ENCODE measurements at regions not wholly inside any gene's neighbourhood (a gene's known extent, or its start where the extent isn't known, plus 50 kb on each side); places are given as distances from the start of the nearest gene placed in this dataset.

GRCh38 chr13:53206455-53206854 lies 177.8 kb downstream of the OLFM4 start:
- peak; percentile 40 for DNase-seq

- DNase-seq, result no peak
Observed at GRCh38 chr13:53207556-53207955, 178.9 kb downstream of the OLFM4 start.

DNA sequence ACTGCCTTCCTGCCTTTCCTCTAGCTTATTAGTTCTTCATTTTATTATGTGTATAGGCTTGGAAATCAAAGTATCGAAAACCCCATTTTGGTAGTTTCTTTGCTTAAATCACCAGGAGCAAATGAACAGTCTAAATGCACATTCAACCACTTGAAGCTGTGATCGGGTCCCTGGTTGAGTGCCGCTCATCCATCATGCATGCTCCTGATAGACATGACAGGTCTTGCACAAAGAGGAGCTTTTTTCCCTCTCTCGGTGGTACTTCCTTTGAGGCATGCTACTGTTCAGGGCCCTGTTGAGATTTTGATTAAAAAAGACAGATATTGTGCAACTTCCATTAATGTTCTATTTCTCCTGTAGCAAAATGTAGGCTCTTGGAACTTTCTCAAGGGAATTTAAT lies 185.8 kb downstream of the OLFM4 start:
- no peak for DNase-seq

GRCh38 chr13:53215563-53215962 lies 186.9 kb downstream of the OLFM4 start:
- DNase-seq, result no peak

GRCh38 chr13:53216773-53217172 lies 188.2 kb downstream of the OLFM4 start:
- no peak for DNase-seq

DNA sequence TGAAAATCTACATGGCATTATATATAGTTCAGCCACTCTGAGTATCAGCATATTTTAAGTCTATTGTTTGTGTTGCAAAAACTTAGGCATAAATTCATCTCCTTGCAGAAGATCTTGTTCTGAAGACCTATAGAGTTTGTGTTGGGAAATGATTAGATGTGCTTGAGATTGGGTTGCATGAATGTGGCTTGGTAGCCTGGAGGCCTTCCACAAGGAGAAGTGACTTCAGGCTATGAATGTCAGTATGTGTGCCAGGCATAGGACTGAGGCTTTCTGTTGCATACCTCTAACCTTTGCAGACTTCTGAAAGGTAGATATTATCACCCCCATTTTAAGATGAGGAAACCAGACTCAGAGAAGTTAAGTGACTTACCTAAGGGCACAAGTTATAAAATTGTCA lies 188.6 kb downstream of the OLFM4 start:
- no peak for DNase-seq

GRCh38 chr13:53220038-53220437 lies 191.4 kb downstream of the OLFM4 start:
- no peak for DNase-seq

GRCh38 chr13:53237696-53238095 lies 209.1 kb downstream of the OLFM4 start:
- DNase-seq, result no peak

DNA sequence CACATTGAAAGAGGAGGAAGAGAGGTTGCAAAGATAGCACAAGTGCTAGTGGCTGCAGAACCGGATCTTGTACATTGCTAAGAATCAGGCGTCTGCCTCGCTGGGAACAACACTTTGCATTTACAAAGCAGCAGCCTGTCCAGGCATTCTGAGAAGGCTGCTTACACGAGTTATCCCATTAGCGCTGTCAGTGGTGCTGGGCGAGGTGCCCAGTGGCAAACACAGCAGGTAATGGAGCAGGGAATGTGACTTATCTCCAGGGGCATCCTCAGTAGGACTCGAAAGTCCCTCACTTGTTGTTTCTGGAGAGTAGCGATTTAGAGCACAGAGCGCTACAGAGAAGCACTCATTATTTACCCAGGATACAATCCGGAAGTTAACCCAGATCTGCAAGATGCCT lies 209.6 kb downstream of the OLFM4 start:
- peak; percentile 56 for DNase-seq

GRCh38 chr13:53240401-53241025 lies 211.9 kb downstream of the OLFM4 start:
- no peak for DNase-seq

DNA sequence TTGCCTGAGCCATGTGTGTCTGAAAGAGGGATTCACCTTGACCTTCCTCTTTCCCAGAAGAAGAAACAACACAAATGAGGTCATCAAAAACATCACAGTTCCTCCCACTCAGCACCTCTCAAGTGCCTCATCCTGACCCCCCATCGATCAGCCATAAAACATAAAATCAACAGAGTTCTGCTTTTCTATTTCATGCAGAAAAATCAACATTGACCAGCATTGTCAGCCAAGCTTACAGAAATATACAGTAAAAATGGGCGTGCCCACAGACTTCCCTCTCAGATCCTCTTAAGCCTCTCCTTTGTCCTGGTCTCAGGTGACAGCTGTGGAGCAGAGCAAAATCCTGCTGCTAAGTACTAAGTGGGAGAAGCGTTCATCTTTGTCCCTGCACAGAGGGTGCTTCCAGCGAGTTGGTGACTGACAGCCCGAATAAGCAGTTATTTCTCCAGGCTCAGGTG lies 213.3 kb downstream of the OLFM4 start:
- DNase-seq, result peak; percentile 87

DNA sequence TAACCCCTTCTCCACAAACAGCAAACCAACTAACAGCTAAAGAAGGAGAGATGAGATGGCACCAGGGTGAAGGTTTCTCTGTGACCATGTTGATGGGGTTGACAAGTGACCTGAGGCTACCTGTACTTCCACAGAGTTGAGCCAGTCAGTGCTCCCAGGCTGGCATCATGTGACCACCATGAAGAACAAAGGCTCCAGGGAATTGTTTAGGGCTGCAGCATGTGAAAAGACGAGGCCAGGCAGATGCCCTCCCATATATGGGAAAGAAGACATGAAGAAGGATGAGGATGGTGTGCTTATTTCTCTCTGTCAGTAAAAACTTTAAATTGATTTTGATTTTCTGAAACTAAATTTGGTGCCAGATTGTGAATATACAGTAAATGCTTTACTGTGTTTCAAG lies 220.6 kb downstream of the OLFM4 start:
- no peak for DNase-seq

GRCh38 chr13:53250272-53250875 lies 221.8 kb downstream of the OLFM4 start:
- DNase-seq, result peak; percentile 84

DNA sequence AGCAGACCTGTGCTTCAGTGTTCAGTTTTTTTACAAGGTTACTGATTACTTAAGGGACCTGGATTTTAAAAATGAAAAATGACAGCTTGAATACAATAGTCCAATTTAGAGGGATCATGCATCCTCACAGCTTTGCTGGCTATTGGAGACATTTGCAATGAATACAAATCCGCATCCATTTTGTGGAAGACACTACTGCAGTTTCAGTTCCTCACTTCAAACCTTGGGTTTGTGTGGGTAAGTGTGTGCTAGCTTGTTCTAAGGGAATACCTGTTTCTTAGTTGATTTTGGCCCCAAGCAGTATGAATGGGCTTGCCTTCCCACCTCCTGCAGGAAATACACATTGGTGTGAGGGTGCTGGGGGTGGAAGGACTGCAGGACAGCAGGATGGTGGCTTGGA lies 222.4 kb downstream of the OLFM4 start:
- DNase-seq, result no peak

DNA sequence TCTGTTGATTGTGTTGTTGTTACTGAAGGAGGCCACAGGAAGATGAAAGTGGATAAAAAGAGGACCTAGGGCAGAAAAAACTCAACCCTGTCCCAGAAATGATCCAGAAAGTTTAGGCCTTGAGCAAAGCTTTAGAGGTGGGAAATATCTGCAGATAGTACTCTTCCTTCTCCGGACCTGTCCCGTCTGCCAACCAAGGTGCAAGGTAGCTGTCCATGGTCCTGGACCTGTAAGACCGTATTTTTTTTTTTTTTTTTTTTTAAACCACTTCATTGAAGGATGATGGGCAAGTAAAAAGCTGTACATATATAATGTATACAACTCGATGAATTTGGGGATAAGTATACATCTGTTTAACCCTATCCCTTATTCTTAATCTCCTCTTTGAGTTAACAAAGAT lies 225.9 kb downstream of the OLFM4 start:
- no peak for DNase-seq

GRCh38 chr13:53255795-53256194 lies 227.2 kb downstream of the OLFM4 start:
- no peak for DNase-seq

- no peak for DNase-seq
Observed at GRCh38 chr13:53260594-53260993, 232.0 kb downstream of the OLFM4 start.

DNA sequence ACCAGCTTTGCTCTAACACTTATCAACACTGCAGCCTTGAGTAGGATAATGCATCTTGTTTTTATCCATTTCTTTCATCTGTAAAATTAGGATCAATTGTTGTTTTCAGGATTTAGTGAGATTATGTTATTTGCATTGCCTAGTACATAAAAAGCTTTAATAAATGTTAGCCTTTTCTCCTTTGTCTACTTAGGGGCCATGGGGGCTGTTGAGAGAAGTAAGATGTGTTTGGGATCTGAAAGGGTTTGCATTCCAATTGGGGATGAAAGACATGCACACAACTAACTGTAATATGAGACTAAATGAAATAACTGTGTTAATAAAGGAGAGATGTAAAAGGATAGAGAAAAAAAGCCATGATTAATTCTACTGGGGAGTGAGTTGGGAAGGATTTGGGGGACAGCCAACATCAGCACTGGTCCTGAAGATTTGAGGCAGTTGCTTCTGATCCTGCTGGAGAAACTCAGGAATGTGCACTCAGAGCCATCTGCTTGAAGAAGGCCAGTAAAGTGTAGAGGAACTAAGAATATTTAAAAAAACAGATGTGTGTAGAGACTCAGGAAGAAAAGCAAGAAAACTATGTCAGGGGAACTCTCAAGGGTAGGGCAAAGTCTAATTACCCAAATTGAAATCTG lies 236.3 kb downstream of the OLFM4 start:
- no peak for DNase-seq

DNA sequence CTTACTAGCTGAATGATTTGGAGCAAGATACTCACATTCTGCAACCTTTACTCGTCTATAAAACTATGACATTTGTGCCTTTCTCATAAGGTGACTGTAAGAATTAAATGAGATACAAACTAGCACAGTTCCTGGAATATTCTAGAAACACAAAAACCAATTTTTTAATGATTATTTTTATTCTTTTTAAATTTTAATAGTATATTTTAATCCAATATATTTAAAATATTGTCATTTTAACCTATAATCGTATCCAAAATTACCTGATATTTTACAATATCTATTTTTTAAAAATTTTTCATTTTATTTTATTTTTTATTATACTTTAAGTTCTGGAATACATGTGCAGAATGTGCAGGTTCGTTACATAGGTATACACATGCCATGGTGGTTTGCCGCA lies 238.1 kb downstream of the OLFM4 start:
- DNase-seq, result no peak

DNA sequence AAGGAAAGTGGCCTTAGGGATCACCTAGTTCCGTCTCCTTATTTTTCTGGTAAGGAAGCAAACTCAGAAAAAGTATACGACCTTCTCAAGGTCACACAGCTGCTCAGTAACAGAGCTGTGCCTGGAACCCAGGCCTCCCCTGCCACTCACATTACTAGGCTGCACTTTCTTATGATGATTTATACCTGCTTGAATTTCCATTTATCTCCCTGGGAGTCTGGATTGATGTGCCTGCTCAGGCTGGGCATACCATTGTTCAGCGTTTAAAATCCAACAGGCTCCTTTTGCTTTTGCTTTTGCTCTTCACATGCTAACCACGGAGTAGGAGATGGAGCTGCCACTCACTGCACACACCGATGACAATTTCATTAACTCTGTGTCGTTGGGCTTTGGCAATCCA lies 241.0 kb downstream of the OLFM4 start:
- DNase-seq, result no peak

DNA sequence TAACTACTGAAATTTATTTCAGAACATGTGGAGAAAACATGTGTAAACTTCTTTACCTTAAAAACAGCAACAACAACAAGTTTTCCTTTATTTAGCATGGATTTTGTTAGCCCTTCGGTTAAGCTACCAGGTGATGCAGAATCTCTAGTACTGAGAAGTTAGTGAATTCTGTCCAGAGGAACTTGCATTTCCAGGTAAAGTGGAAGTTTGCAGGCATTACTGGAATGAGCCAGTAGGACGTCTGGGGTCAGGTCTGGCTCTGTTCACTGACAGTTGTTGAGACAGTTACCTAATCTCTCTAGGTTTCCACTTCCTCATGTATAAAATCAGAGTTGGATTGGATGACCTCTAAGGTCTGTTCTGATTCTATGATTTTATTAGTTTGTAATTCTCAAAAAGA lies 244.3 kb downstream of the OLFM4 start:
- DNase-seq, result no peak

DNA sequence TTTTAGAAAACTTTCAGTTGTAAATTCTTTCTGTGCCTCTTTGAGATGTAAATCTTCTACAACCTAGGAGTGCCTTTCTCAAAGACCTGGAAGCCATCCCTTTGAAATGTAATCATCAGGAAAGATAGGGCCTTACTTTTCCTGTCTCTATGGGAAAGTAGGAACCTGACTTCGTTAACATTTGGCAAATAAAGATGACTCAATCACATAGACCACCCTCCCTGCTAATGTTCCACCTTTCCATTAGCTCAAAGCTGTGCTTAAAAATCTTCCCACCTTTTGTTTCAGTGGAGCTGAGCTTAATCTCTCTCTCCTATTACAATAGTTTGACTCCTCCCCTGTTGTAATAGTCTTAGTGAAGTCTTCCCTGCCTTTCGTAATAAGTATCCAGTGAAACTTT lies 247.7 kb downstream of the OLFM4 start:
- DNase-seq, result no peak

- no peak for DNase-seq
Observed at GRCh38 chr13:53281677-53282076, 253.1 kb downstream of the OLFM4 start.

- no peak for DNase-seq
Observed at GRCh38 chr13:53285896-53286430, 257.4 kb downstream of the OLFM4 start.

All from NCI-H146 (cell line).